ENCODE measurements at regions not wholly inside any gene's neighbourhood (a gene's known extent, or its start where the extent isn't known, plus 50 kb on each side); places are given as distances from the start of the nearest gene placed in this dataset.

DNA sequence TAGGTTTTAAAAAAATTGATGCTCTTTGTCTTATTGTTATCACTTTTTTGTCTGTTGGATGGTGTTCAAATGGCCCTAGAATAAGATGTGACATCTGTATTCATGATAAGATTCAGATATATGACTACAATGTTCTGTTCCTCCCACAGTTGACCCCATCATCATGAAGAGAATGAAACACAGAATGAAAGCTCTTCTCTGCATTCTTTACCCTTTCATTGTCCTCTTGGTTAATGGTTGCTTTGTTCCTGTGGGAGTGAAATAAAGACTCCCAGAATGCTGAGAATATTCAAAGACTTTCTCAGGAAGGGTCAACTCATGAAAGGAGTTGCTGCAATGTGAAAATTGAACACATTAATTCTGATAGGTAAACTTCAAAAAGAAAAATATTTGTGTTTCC is 1015.8 kb downstream of the SORCS3 start:
- H3K4me2 ChIP-seq (ENCODE audit: insufficient read depth in 1 of 2, low read depth in 2 of 2, low read length in 2 of 2) = 0 out of 4 replicates have a peak overlapping the region, but pooled peaks of 1 of the 2 experiments have one; percentile 7
- no peaks in the 10 kb centered on the region for H4K20me1 ChIP-seq (replicated peaks in 1 of 2; ENCODE audit: control insufficient read depth in 1 of 2, insufficient read depth in 2 of 2, low read length in 2 of 2)
- no peak overlapping the region for H2BK15ac ChIP-seq (ENCODE audit: low read length)
- H3K27ac ChIP-seq (ENCODE audit: low read depth, low read length) = no peak overlapping the region
- no peak overlapping the region for H4K91ac ChIP-seq (replicated peaks; ENCODE audit: insufficient read length, low read length)
- no peaks in the 10 kb centered on the region for H3K79me1 ChIP-seq (ENCODE audit: low read depth, low read length)
- H3K23ac ChIP-seq (ENCODE audit: insufficient read length) = no peak overlapping the region
- no peak overlapping the region for H4K8ac ChIP-seq (ENCODE audit: extremely low read depth, insufficient read depth, low read length)
- POLR2A ChIA-PET (ENCODE audit: partially characterized antibody) = interaction anchor here (0.6 kb wide), 1 partner anchor 285 kb away, joined by 3 read pairs; no protein-coding TSS in a partner anchor
- DNase-seq (ENCODE audit: low read depth in 1 of 2, low spot score in 2 of 2) = no peak
- H3K4ac ChIP-seq (replicated peaks; ENCODE audit: insufficient read length, low read depth, low read length) = no peak overlapping the region
- H4K5ac ChIP-seq (ENCODE audit: insufficient read length, low read depth, low read length) = no peak overlapping the region
- H3K23me2 ChIP-seq (ENCODE audit: low read depth, low read length) = no peaks in the 10 kb centered on the region; the same call in 1 of the 2 replicates
- H3K36me3 ChIP-seq (ENCODE audit: control insufficient read depth in 2 of 4, insufficient read depth in 4 of 4, low read length in 3 of 4) = no peaks in the 10 kb centered on the region
- CTCF ChIA-PET (ENCODE audit: partially characterized antibody) = interaction anchor here (1.0 to 1.6 kb wide), 2 partner anchors 34 to 593 kb away, joined by 3 to 5 read pairs; no protein-coding TSS in a partner anchor
- no peak overlapping the region for H2BK12ac ChIP-seq (ENCODE audit: low read depth, low read length)
- H2BK5ac ChIP-seq (ENCODE audit: low read depth, low read length) = no peak overlapping the region
- no peak overlapping the region for H3K18ac ChIP-seq (ENCODE audit: extremely low read depth, low read length)
- no peaks in the 10 kb centered on the region for H3K9me3 ChIP-seq (ENCODE audit: insufficient read depth in 2 of 2, low read depth in 1 of 2, low read length in 1 of 2)
- H2AFZ ChIP-seq (ENCODE audit: low read length) = no peak overlapping the region
- no peak overlapping the region for H2AK5ac ChIP-seq (ENCODE audit: low read depth, low read length)
- H3K79me2 ChIP-seq (ENCODE audit: control insufficient read depth in 1 of 2, insufficient read depth in 2 of 2, low read length in 2 of 2) = no peaks in the 10 kb centered on the region
- no peak overlapping the region; a peak in 1 of 8 replicates for H3K4me3 ChIP-seq (ENCODE audit: extremely low read depth in 1 of 4, insufficient read depth in 2 of 4, low read depth in 3 of 4, low read length in 4 of 4)
- H2BK20ac ChIP-seq (ENCODE audit: low read length) = no peak overlapping the region
- FAIRE-seq = peak; percentile 52
- H3K9ac ChIP-seq (replicated peaks in 1 of 4; ENCODE audit: extremely low read depth in 1 of 4, low read depth in 3 of 4, low read length in 3 of 4) = no peak overlapping the region
- no peak overlapping the region for H2BK120ac ChIP-seq (replicated peaks; ENCODE audit: low read depth, low read length)
- no peaks in the 10 kb centered on the region for H3K27me3 ChIP-seq (replicated peaks in 1 of 4; ENCODE audit: control insufficient read depth in 3 of 4, extremely low read depth in 1 of 4, insufficient read depth in 3 of 4, low read length in 3 of 4)
- H3K14ac ChIP-seq (ENCODE audit: insufficient read length) = no peak overlapping the region
- H3K56ac ChIP-seq (replicated peaks; ENCODE audit: insufficient read length, low read depth, low read length) = no peak overlapping the region
- peaks cover 0 to 4% (median 1%) of the 10 kb centered on the region in 4 experiments; a peak in 2 of 7 replicates for H3K4me1 ChIP-seq (replicated peaks in 1 of 4; ENCODE audit: control insufficient read depth in 3 of 4, insufficient read depth in 4 of 4, low read length in 3 of 4)
- TF ChIP-seq SIN3A (conservative IDR thresholded peaks at IDR 0.05 in 1 of 2, IDR thresholded peaks at IDR 0.05 in 1 of 2; ENCODE audit: low read depth in 1 of 2, low read length in 2 of 2) (no peak), RFX5 (IDR thresholded peaks at IDR 0.05; ENCODE audit: borderline replicate concordance, low read depth, low read length) (no peak), E2F6 (IDR thresholded peaks at IDR 0.05) (no peak)
- TF ChIP-seq, protein P1, sequence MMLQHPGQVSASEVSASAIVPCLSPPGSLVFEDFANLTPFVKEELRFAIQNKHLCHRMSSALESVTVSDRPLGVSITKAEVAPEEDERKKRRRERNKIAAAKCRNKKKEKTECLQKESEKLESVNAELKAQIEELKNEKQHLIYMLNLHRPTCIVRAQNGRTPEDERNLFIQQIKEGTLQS (IDR thresholded peaks at IDR 0.05; ENCODE audit: insufficient read depth, low read depth, low read length) = no peak
